HCT116 (cell line): ENCODE measurements at regions not wholly inside any gene's neighbourhood (a gene's known extent, or its start where the extent isn't known, plus 50 kb on each side); places are given as distances from the start of the nearest gene placed in this dataset.

Experiments used
- ATAC-seq: fragments of 200-7000 bp; cut with Tn5 transposase; 2 replicates; pipeline ENCODE4 v1.9.1; 2020; ENCODE audit warnings: mild to moderate bottlenecking, moderate library complexity
- BruUV-seq: library from RNA; stranded (reverse); fragments of 400-500 nt; replicated peaks from 2 replicates; lab custom pipeline; 2021; lab: Mats Ljungman, UMichigan
- CTCF ChIA-PET: fragments of 300-600 bp; sonication (Branson Sonifier 250); formaldehyde crosslinking; loops from one replicate; lab custom pipeline; 2021; ENCODE audit warnings: antibody characterized with exemption; lab: Charles Lee
- POLR2A ChIA-PET: fragments of 300-600, 350-600 bp; sonication (Branson Sonifier 250); formaldehyde crosslinking; loops from one replicate; lab custom pipeline; 2021; ENCODE audit warnings: antibody characterized with exemption; lab: Charles Lee
- RAD21 ChIA-PET, 2 experiments: fragments of 300-600 bp; sonication (Branson Sonifier 250); formaldehyde crosslinking; loops; one replicate each; lab custom pipeline; 2023; ENCODE audit warnings: low total read pairs in 2 of 2; ENCODE audit not compliant: uncharacterized antibody in 2 of 2, unreplicated experiment in 2 of 2, low non-redundant PET in 1 of 2; lab: Charles Lee
- DNase-seq: peaks from one replicate; pipeline ENCODE4 v3.0.0-alpha.2; 2010; ENCODE audit warnings: low read depth, low spot score
- H2AFZ ChIP-seq: fragments of 200-600 bp; shearing (Covaris generic), sonication (generic); 2 replicates; pipeline ENCODE4 v1.6.1; 2017; ENCODE audit warnings: low read depth, mixed run types, mixed read lengths, antibody characterized with exemption, low read length; ENCODE audit not compliant: poor library complexity, severe bottlenecking
- H3K27ac ChIP-seq: 2 replicates; pipeline ENCODE4 v1.5.1; 2012; ENCODE audit warnings: low read depth, low read length
- H3K27me3 ChIP-seq: fragments of 200-600 bp; sonication (generic); 2 replicates; pipeline ENCODE4 v1.6.1; 2016; ENCODE audit warnings: mixed run types, low read length, mixed read lengths; ENCODE audit not compliant: insufficient read depth
- H3K36me3 ChIP-seq, 2 experiments: fragments of 200-500 bp in 1 of 2; fragments of 200-600 bp in 1 of 2; sonication (Bioruptor generic) in 1 of 2; sonication (generic) in 1 of 2; 2 replicates each; pipeline versions ENCODE4 v1.5.1 to v1.6.1; 2014 to 2016; ENCODE audit warnings: low read length in 2 of 2, inconsistent platforms in 1 of 2, mixed read lengths in 1 of 2, mixed run types in 1 of 2; ENCODE audit not compliant: insufficient read depth in 2 of 2, control insufficient read depth in 1 of 2
- H3K4me1 ChIP-seq, 2 experiments: fragments of 200-600 bp in 1 of 2; sonication (generic) in 1 of 2; 2 replicates each; pipeline versions ENCODE4 v1.5.1 to v1.6.1; 2012 to 2017; ENCODE audit warnings: low read length in 2 of 2, inconsistent platforms in 1 of 2, mild to moderate bottlenecking in 1 of 2, mixed read lengths in 1 of 2, mixed run types in 1 of 2, moderate library complexity in 1 of 2; ENCODE audit not compliant: insufficient read depth in 2 of 2, control insufficient read depth in 1 of 2
- H3K4me2 ChIP-seq: fragments of 200-600 bp; sonication (generic); 2 replicates; pipeline ENCODE4 v1.6.1; 2017; ENCODE audit warnings: mixed run types, low read length, mixed read lengths
- H3K4me3 ChIP-seq, 2 experiments: fragments of 200-600 bp in 1 of 2; sonication (generic) in 1 of 2; replicated peaks in 1 of 2; 2 replicates each; pipeline ENCODE4 v1.5.1; 2011 to 2016; ENCODE audit warnings: low read length in 2 of 2, control low read depth in 1 of 2, low read depth in 1 of 2, mild to moderate bottlenecking in 1 of 2, mixed read lengths in 1 of 2, mixed run types in 1 of 2
- H3K79me2 ChIP-seq: fragments of 200-600 bp; sonication (generic); 2 replicates; pipeline ENCODE4 v1.6.1; 2017; ENCODE audit warnings: mild to moderate bottlenecking, mixed run types, low read length, moderate library complexity, mixed read lengths; ENCODE audit not compliant: insufficient read depth
- H3K9ac ChIP-seq: fragments of 200-600 bp; sonication (generic); 2 replicates; pipeline ENCODE4 v1.6.1; 2016; ENCODE audit warnings: low read length, mixed read lengths
- H3K9me2 ChIP-seq: fragments of 200-600 bp; sonication (generic), shearing (Covaris generic); 2 replicates; pipeline ENCODE4 v1.6.1; 2017; ENCODE audit warnings: mixed run types, mild to moderate bottlenecking, moderate library complexity; ENCODE audit not compliant: insufficient read depth
- H3K9me3 ChIP-seq, 2 experiments: fragments of 200-500 bp in 1 of 2; fragments of 200-600 bp in 1 of 2; sonication (Bioruptor generic) in 1 of 2; sonication (generic) in 1 of 2; 2 replicates each; pipeline ENCODE4 v1.6.1; 2014 to 2017; ENCODE audit warnings: low read length in 2 of 2, mixed read lengths in 2 of 2, inconsistent platforms in 1 of 2, low read depth in 1 of 2, mild to moderate bottlenecking in 1 of 2, mixed run types in 1 of 2, moderate library complexity in 1 of 2; ENCODE audit not compliant: control insufficient read depth in 1 of 2, insufficient read depth in 1 of 2
- H4K20me1 ChIP-seq: fragments of 200-600 bp; sonication (generic), shearing (Covaris generic); 2 replicates; pipeline ENCODE4 v1.6.1; 2017; ENCODE audit warnings: mixed run types, mild to moderate bottlenecking, moderate library complexity; ENCODE audit not compliant: insufficient read depth
- ATF3 ChIP-seq: IDR thresholded peaks from 2 replicates; pipeline ENCODE4 v1.6.1; 2012
- EZH2 ChIP-seq: fragments of 200-600 bp; sonication (generic); IDR thresholded peaks from 2 replicates; pipeline ENCODE4 v1.6.1; 2017; ENCODE audit warnings: antibody characterized with exemption, mixed run types
- JUND ChIP-seq: IDR thresholded peaks from 2 replicates; pipeline ENCODE4 v1.6.1; 2012
- RAD21 ChIP-seq: IDR thresholded peaks from 2 replicates; pipeline ENCODE4 v1.6.1; 2012; ENCODE audit warnings: low read depth, mild to moderate bottlenecking
- SIN3A ChIP-seq: IDR thresholded peaks from 2 replicates; pipeline ENCODE4 v1.6.1; 2012; ENCODE audit warnings: low read depth
- SRF ChIP-seq: IDR thresholded peaks from 2 replicates; pipeline ENCODE4 v1.6.1; 2012; ENCODE audit warnings: low read depth
- ZBTB33 ChIP-seq: IDR thresholded peaks from 2 replicates; pipeline ENCODE4 v1.6.1; 2011; ENCODE audit warnings: mild to moderate bottlenecking, low read length, moderate library complexity; ENCODE audit not compliant: insufficient replicate concordance; ENCODE audit errors: extremely low read depth
- ZFX ChIP-seq: fragments of 450-650 bp; IDR thresholded peaks from 2 replicates; pipeline ENCODE4 v1.6.1; 2017
- intact Hi-C: fragments of 100-400 bp; cut with micrococcal nuclease; formaldehyde crosslinking; loops from 2 replicates; pipeline ENCODE4 v1.10.0; 2022

DNA sequence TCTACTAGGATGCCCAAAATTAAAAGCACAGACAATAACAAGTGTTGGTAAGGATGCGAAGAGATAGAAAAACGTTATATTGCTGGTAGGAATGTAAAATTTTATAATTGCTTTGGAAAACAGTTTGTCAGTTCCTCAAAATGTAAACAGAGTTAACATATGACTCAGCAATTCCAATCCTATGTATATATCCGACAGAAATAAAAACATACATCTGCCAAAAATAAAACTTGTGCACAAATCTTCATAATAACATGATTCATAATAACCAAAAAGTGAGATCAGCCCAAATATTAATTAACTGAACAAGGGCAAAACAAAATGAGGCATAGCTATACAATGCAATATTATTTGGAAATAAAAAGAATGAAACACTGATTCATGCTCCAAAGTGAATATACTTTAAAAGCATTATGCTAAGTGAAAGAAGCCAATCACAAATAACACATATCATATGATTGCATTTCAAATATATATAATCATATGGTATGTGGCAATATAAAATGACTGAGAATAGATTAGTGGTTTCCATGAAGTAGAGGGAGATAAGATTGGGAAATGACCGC, 609.3 kb downstream of the IGSF11 start:
- ChIA-PET RAD21 (no interaction called here), POLR2A (no interaction called here), CTCF (no interaction called here)
- H3K4me3 ChIP-seq, result no peak overlapping the region
- no peak overlapping the region for H3K9ac ChIP-seq
- no peaks in the 10 kb centered on the region for H3K9me2 ChIP-seq
- H4K20me1 ChIP-seq, result no peaks in the 10 kb centered on the region
- intact Hi-C loops, result no loop called here
- H3K27me3 ChIP-seq, result no peaks in the 10 kb centered on the region
- ATAC-seq, result no peak
- no peak overlapping the region for H2AFZ ChIP-seq
- no peaks in the 10 kb centered on the region for H3K36me3 ChIP-seq
- no peak for TF ChIP-seq RAD21
- no peak for TF ChIP-seq SIN3A
- TF ChIP-seq JUND, result no peak
- no peak for TF ChIP-seq EZH2
- no peak for TF ChIP-seq SRF
- BruUV-seq, result no TSS peak
- no peaks in the 10 kb centered on the region for H3K79me2 ChIP-seq
- H3K27ac ChIP-seq, result no peak overlapping the region
- H3K4me1 ChIP-seq, result no peaks in the 10 kb centered on the region
- H3K4me2 ChIP-seq, result no peak overlapping the region
- H3K9me3 ChIP-seq, result no peaks in the 10 kb centered on the region
- no peak for DNase-seq

- no peak for TF ChIP-seq ZBTB33
- TF ChIP-seq RAD21, result no peak
- TF ChIP-seq ZFX, result no peak
- no peak for TF ChIP-seq ATF3
- TF ChIP-seq, all 23 proteins: peak for 0
- H3K27me3 ChIP-seq, result no peaks in the 10 kb centered on the region
- H3K4me1 ChIP-seq, result no peaks in the 10 kb centered on the region
- ChIA-PET POLR2A (no interaction called here), CTCF (no interaction called here), RAD21 (no interaction called here)
- no peak overlapping the region for H2AFZ ChIP-seq
- intact Hi-C loops, result no loop called here
- no TSS peak for BruUV-seq
- no peaks in the 10 kb centered on the region for H3K9me2 ChIP-seq
- no peak for ATAC-seq
- no peak overlapping the region for H3K27ac ChIP-seq
- H3K36me3 ChIP-seq, result no peaks in the 10 kb centered on the region
- H3K9ac ChIP-seq, result no peak overlapping the region
- H3K79me2 ChIP-seq, result no peaks in the 10 kb centered on the region
- no peaks in the 10 kb centered on the region for H4K20me1 ChIP-seq
- H3K9me3 ChIP-seq, result no peaks in the 10 kb centered on the region
- no peak for DNase-seq
- H3K4me2 ChIP-seq, result no peak overlapping the region
- no peak overlapping the region for H3K4me3 ChIP-seq
Observed at GRCh38 chr3:118433825-118434224, 600.8 kb downstream of the IGSF11 start.
